OCI-LY7 (cell line): ENCODE measurements at regions not wholly inside any gene's neighbourhood (a gene's known extent, or its start where the extent isn't known, plus 50 kb on each side); places are given as distances from the start of the nearest gene placed in this dataset.

ENCODE experiments used
- EZH2phosphoT487 ChIP-seq: fragments of 200-600 bp; sonication (generic); IDR thresholded peaks from 2 replicates; pipeline ENCODE4 v1.6.1; 2018; ENCODE audit warnings: low read depth, borderline replicate concordance, mild to moderate bottlenecking, mixed run types, antibody characterized with exemption, low read length, moderate library complexity, mixed read lengths
- TF ChIP-seq, protein P1 (sequence below): fragments of 200-600 bp; sonication (generic); conservative IDR thresholded peaks from 2 replicates; pipeline ENCODE4 v1.5.1; 2014; ENCODE audit warnings: mild to moderate bottlenecking, antibody characterized with exemption, low read length, moderate library complexity, mixed read lengths

DNA sequence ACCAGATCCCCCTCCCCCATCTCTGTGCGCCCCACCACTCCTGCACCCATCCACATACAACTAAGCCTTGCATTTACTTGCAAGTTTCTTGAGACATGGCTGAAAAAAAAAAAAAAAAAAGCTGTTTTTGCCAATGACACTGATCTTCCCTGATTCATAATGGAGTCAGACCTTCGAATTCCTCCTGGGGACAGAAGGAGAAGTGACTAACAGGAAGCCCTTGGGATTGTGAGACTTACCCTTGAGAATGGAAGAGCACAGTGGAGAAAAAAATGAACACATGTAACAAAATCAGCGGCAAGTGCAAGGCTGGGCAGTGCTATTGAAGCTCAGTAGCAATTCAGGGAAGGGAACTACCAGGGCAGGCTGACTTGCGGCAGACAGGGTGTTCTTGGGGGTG, 288.4 kb downstream of the BCOR start:
- TF ChIP-seq, protein P1, sequence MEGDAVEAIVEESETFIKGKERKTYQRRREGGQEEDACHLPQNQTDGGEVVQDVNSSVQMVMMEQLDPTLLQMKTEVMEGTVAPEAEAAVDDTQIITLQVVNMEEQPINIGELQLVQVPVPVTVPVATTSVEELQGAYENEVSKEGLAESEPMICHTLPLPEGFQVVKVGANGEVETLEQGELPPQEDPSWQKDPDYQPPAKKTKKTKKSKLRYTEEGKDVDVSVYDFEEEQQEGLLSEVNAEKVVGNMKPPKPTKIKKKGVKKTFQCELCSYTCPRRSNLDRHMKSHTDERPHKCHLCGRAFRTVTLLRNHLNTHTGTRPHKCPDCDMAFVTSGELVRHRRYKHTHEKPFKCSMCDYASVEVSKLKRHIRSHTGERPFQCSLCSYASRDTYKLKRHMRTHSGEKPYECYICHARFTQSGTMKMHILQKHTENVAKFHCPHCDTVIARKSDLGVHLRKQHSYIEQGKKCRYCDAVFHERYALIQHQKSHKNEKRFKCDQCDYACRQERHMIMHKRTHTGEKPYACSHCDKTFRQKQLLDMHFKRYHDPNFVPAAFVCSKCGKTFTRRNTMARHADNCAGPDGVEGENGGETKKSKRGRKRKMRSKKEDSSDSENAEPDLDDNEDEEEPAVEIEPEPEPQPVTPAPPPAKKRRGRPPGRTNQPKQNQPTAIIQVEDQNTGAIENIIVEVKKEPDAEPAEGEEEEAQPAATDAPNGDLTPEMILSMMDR = no peak
- TF ChIP-seq EZH2phosphoT487 = no peak
